HG03045 (cell line): ENCODE measurements at regions not wholly inside any gene's neighbourhood (a gene's known extent, or its start where the extent isn't known, plus 50 kb on each side); places are given as distances from the start of the nearest gene placed in this dataset.

ENCODE experiments used
- ATAC-seq: cut with Tn5 transposase; IDR thresholded peaks from one replicate; pipeline ENCODE4 v1.9.1; 2021; ENCODE audit warnings: mild to moderate bottlenecking, moderate library complexity; ENCODE audit not compliant: unreplicated experiment

DNA sequence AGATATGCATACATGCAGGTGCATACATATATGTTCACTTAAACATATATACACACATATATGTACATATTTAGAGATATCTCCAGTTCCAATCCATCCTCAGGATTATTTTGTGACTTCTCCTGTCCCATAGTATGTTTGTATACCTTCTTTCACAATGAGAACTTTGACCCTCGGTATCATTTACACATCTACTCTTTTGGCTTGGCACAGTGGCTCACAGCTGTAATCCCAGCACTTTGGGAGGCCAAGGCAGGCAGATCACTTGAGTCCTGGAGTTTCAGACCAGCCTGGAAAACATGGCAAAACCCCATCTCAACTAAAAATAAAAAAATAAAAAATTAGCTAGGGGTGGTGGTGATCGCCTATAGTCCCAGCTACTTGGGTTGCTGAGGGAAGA is 148.1 kb upstream of the CCL2 start:
- no peak for ATAC-seq

DNA sequence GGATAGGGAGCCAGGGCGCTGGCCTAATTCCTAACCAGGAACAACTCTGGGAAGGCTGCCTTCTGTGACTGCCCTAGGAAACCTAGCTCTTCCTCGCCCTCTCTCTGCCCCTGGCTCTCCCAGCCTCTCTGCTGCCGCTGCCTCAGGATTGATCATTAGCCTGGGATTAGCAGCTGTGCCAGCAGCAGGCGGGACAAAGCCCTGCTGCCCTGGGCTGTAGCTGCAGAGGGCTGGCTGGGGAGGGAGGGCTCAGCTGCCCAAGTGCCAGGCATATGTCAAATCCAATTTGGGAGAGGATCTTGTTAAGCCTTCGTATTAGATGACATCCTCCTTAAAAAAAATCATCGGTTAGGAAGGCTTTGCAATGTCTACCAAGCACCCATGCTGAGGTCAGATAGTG is 144.8 kb upstream of the CCL2 start:
- ATAC-seq, result no peak

DNA sequence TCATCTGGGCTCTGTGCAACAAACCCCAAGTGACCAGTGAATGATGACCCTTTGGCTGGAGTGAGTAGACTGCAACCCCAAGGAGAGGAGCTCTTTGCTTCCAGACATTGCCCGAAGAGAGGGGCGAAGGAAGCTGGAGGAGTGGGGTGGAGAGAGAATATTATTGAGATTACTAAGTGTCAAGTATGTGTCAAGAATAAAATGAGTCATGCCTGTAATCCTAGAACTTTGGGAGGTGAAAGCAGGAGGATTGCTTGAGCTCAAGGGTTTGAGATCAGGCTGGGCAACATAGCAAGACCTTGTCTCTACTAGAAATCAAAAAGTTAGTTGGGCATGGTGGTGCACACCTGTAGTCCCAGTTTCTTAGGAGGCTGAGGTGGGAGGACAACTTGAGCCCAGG is 142.0 kb upstream of the CCL2 start:
- ATAC-seq, result no peak

DNA sequence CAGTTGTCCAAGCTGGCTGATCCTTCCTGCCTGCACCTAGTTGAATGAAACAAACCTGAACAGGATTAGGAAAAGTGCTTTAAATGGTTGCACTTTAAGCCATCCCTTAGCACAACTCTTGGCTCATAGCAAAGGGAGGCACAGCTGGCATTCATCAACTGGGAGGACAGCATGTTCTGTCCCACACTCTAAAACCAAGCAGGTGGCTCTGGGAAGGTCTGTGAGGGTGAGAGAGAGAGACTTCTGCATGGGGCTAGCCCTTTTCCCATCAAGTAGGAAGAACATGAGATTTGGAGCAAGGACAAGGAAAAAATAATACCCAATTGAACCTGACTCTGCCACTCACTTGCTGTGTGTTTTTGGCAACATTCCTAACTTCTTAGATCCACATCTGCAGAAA is 140.9 kb upstream of the CCL2 start:
- ATAC-seq, result no peak

DNA sequence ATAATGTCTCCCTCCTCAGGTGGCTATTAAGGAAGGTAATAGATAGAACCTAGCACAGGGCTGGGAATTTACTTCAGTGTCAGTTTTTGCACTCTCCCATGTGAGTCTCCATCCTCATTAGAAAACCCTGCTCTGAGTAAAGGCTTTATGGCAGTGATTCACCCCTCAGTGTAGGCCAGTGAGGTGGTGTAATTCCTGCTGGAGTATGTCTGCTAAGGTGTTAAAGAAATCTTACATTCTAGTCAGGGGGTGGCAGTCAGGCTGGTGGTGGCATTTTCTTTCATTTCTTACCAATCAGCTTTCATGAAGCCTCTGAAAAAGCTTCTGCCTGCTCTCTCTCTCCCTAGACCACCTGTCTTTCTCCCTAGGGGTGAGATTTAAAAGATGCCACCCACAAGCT is 138.8 kb upstream of the CCL2 start:
- ATAC-seq, result no peak

DNA sequence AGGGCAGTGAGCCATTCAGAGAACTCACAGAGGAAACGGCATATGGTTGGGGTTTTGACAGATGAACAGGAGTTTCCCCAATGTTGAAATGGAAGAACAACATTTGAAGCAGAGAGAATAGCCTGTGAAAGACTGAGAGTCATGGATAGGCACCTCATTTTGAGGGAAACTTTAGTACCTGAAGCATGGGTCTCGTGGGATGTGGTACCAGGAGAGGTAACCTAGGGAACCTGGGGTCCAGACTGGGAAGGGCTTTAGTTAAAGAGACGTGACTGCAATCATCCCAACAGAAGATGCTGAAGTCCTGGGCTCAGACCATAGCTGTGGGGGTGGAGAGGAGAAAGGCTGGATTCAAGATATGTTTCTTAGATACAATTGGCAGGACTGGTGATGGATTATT is 137.8 kb upstream of the CCL2 start:
- ATAC-seq, result no peak

DNA sequence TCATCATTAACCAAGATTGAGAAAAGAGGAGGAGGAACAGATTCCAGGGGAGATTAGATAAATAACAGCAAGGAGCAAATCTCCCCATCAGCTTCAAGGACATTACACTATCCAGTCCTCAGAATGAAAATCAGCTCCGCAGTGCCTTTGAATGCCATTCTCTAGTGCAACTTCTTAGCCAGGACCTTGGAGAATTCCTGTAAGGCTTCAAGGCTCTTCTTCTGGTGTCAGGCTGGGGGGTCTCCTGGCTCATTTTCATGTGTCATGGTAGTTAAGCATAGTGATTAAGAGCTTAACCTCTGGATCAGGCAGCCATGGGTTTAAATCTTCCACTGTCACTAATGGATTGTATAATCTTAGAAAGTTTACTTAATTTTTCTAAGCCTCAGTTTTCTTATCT is 137.3 kb upstream of the CCL2 start:
- no peak for ATAC-seq

DNA sequence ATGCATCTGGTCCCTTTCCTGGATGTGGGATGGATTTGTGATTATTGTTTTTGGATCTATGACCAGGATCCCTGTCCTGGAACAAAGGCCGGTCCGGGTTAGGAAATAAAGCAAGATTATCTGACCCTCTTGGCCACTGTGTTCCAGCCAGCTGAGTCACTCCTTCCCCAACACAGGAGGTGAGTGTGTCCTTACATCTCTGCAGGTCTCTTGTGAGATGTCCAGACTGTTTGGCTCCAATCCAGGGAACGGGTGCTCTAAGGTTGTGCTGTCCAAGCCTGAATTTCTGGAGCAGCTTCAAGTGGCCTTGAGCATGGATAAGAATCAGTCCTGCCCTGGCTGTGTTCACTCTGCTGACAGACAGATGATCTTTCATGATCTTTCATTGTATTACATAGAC is 136.5 kb upstream of the CCL2 start:
- no peak for ATAC-seq

DNA sequence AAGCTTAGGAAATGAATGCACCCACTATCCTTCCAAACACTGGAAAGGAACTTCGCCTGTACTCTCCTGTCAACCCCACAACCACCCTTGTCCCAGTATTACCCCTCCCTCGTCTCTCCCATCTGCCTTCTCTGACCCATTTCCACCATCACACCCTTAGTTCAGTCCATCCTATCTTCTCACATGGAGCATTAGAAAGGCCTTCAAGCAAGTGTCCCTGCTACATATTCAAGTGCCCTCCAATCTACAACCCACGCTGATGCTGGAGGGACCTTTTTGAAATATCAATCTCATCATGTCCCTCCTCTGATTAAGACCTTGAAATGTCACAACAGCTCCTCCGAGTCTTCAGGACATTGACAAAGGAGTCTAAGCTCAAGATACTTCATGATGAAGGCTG is 133.8 kb upstream of the CCL2 start:
- no peak for ATAC-seq

DNA sequence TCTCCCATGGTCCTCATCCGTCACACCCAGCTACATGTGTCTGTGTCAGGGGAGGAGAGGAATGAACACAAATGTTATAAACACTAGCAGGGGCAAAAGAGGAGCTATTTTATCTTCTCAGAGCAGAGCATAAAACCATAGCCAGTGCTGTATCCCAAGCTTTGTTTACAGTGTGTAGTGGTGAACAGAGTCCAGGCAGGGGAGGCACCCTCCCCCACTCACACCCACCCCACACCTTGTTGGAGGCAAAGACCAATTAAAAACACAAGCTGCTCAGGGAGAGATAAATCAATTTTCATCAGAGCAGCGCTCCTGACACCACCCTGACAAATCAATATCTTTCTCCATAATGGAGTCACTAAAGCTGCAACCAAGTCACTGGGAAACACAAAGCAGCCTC is 132.6 kb upstream of the CCL2 start:
- ATAC-seq, result no peak

DNA sequence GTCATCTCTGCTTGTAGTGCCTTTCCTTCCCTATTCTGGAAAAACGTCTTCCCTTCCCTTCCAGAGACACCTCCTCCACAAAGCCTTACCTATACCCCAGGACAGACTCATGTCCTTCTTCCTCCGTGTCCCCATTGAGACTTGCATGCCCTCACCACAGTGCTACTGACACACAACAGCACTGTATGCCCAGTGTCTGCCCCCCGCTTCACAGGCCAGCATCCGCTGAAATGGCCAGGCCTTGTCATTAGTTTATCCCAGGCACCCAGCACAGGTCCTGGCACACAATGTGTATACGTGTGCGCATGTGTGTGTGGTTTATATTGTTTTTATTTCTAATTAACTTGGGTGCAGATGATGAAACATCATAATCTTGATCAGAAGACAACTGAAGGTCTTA is 130.1 kb upstream of the CCL2 start:
- no peak for ATAC-seq

DNA sequence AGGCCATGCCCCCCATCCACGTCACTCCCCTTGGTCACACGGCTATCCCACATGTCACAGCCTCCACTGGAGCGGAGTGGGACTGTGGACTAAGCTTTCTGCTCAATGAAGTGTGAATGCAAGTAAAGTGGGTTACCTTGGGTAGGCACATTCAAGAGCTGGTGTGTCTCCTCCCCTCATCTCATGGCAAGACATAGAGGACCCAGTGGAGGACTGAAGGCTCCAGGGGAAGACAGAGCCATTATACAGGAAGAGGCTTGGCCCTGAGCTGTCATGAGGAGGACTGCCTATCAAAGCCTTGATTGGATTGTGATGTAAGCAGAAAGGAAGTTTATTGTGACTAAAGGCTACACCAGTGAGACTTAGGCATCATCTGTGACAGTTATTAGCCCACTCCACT is 129.2 kb upstream of the CCL2 start:
- ATAC-seq, result no peak

DNA sequence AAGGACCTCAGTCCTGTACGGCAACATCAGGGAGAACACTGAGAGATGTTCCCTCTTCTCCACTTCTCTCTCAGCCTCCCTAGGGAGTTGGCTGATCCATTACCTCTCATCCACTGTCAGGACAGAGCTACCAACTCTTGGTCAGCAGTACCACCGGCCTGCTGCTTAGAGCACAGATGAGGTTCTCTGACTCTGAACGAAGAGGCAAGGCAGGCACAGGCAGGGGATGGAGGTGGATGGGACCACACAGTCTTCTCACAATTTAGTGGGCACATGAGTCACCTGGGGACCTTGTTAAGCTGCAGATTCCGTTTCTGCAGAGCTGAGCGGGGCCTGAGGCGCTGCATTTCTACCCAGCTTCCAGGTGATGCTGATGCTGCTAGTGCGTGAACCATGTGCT is 128.6 kb upstream of the CCL2 start:
- ATAC-seq, result no peak

DNA sequence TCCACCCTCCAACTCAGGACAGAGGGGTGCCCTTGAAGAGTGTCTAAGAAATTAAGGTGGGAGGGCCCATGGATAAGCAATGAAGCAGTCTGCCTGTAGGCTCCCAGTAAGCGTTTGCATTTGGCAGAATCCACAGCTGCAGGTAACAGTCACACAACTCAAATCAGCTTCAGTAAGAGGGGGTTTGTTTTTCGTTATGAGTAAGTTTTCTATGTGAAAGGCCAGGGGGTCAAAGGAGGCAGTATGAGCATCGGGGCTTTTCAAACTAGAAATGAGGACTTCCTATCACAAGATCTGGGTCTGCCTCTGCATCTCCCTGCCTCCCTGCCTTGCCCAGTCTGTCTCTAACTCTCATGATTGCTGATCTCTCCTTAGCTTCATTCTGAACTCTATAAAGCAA is 128.1 kb upstream of the CCL2 start:
- no peak for ATAC-seq

DNA sequence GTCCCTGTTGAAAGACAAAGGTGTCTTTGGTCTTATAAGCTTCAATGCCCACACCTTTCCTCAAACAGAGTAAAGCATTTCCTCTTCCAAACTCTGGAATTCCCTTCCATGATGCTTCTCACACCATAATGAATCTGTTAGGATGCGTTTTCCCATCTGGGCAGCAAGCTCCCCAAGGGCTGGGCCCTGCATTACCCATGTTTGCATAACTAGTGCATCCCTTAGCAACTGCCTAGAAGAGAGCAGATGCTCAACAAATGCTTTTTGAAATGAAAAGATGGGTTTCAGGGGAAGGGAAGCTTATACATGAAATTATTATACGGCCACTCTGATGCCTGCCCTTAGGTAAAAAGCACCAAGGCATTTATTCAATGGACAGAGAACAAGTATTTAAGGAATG is 124.5 kb upstream of the CCL2 start:
- no peak for ATAC-seq

DNA sequence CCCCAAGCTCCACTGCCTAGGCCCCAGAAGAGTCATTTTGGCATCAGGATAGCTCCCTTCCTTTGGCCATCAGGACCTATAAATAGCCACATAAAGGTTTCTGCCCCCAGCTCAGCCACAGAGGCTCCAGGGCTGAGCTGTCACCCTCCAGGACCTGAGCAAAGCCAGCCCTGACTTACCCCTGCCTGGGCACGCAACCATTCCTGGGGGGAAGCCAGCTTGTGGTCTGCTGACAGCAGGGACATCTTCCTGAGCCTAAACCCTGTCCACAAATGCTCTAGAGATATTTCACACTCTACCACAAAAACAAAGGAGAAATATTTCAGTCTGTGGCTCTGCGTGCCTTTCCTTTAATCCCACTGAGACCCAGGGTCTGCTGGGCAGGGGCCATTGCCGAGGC is 123.7 kb upstream of the CCL2 start:
- no peak for ATAC-seq

DNA sequence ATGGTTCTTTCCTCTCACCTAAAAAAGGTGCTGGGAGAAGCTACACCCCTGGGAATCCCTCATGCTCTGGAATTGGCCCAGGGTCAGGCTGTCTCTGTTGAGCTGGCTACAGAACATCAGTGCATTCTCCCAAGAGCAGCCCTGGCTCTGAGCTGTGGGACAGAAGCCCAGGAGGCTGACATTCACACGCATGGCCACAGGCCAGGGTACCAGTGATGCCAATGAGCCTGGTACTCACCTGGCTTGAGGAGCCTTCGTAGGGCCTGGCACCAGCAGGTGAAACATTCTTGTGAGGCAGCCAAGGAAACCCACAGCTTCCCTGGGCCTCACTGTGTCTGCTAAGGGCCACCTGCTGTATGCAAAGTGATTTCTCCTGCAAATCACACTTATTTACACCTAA is 121.7 kb upstream of the CCL2 start:
- no peak for ATAC-seq

DNA sequence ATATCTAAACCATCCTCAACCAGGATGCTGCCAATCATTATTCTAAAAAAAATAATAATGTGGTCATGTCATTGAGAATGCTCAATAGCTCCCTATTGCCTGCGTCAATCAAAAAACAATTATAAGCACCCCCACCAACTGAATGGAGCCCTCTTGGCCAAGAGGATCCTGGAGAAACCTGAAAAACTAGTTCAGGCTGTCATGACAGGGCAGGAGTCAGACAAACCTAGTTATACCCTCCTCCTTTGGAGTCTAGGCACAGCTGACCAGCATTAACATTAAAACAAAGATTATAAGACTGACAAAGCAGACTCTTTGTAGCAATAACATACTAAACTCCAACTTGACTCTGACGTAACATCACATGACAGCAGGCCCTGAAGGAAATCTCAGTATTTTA is 119.2 kb upstream of the CCL2 start:
- no peak for ATAC-seq

DNA sequence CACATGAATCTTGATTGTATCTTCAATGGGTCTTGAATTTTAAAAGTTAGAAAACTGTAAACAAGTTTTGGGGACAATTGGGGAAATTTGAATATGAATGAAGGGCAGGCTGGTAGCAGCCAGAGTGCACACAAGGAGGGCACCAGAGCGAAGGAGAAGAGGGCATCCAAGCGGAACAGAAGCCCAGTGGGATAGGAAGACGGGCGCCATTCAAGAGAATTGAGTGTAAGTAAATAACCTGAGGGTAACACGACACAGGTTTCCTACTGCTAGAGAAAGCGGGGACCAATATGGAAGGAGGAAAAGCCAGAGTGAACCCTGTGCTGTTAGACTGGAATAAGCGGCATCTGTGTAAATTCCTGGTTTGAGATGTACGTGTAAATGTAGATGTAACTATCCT is 115.1 kb upstream of the CCL2 start:
- ATAC-seq, result no peak

DNA sequence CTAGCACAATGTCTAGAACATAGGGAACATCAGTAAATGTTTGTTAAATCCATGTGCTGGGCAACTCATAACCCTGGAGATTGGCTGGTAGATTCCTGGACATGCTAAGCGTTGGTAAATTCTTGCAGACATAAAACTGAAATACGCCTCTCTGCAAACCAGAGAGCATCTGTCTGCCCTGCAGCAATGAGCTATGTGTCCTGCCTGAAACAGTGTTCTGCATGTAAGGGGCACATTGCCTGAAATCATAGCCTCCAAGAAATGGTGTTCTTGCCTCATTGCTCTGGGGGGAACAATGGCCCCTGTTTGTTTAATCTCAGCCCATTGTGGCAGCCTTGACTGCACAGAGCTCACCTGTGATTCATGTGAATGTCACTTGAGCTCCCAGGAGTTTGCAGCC is 113.5 kb upstream of the CCL2 start:
- ATAC-seq, result no peak

DNA sequence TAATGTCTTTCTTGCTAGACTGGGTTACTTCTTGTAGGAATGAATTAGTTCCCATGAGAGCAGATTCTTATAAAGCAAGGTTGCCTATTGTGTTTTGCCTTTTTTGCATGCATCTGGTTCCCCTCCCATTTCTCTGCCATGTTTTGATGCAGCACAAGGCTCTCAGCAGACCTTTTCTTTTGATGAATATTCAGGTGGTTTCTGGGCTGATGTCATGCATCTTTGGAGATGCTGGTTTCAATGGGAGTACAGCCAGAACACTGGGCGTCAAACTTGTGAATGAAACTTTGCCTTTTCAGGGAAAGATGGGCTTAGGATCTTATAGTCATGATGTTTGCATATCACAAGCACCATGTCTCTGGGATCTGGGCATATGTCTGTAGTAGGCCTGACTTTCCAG is 111.7 kb upstream of the CCL2 start:
- ATAC-seq, result no peak

DNA sequence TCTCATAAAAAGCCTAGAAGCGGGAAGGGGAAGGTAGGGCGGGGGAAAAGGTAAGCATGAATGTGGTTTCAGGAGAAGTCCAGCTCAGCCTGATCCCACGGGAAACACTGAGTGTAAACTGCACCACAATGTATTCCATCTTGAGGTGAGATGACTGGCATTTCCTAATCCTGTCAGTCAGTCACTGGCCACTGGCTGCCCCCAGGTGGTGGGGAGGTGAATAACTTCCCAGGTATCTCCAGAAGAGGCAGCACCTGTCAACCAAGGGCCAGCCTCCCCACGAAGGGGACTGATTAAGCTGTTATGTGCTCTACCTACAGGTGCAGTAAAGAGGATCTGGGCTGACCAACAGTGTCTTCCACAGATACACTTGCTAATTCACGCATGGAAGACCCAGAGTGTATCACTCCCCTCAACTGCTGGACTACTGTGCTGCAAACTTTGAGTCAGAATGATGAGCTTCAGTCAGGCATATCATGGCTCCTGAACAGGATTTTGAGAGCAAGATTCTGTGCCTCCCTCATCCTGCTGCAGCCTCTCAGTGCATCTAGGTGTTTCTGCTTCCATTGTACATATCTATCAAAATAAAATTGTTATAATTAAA is 108.5 kb upstream of the CCL2 start:
- ATAC-seq, result no peak

DNA sequence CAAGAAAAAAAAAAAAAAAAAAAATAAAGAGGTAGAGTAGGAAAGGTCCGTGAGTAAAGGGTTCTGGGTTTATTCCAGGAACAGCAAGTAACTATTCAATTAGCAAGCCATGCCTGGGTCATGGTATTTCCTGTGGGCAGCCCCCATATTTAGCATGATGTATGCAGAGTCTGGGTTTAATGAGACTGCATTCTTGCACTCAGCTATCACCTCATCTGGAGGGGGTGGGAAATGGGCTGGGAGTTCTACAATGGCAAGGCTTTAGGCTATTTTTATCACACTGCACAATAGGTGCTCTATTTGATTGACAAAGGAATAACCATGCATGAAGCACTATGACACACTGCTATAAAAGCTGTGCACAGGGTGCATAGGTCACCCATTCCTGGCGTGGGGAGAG is 104.0 kb upstream of the CCL2 start:
- no peak for ATAC-seq

DNA sequence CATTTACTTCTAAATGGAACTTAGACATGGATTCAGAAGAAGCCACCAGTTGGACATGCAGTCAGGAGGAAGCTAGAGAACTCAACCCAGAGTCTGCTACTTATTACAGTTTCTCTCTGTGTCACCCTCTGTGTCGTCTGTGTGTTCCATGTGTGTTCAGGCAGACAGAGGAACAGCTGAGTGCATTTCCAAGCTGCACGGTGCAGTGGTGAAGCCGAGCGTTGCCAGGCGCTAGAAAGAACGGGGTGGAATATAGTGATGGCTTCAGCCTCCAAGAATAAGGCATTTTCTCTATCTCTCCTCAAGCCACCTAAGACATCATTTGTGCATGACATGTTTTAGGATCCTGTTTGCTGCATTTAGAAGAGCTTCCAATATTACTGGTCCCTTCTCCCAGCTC is 101.1 kb upstream of the CCL2 start:
- ATAC-seq, result no peak
